K562 (cell line): ENCODE measurements at regions not wholly inside any gene's neighbourhood (a gene's known extent, or its start where the extent isn't known, plus 50 kb on each side); places are given as distances from the start of the nearest gene placed in this dataset.
A peak's percentile ranks its signal among the peaks of the same experiment; 100 is the strongest.

ENCODE experiments used
- ARHGAP35 ChIP-seq: fragments of 450-650 bp; IDR thresholded peaks from 2 replicates; pipeline ENCODE4 v1.6.1; 2018; ENCODE audit not compliant: partially characterized antibody
- BMI1 ChIP-seq: fragments of 150-350 bp; IDR thresholded peaks from 2 replicates; pipeline ENCODE4 v1.6.1; 2014; ENCODE audit warnings: low read length
- HDAC8 ChIP-seq: fragments of 450-650 bp; IDR thresholded peaks from 2 replicates; pipeline ENCODE4 v1.6.1; 2016; ENCODE audit warnings: mild to moderate bottlenecking, missing genetic modification characterization, moderate library complexity, missing compliant biosample characterization
- MCM3 ChIP-seq: fragments of 450-650 bp; IDR thresholded peaks from 2 replicates; pipeline ENCODE4 v1.6.1; 2016
- NR2F6 ChIP-seq: fragments of 450-650 bp; formaldehyde crosslinking; IDR thresholded peaks from 2 replicates; pipeline ENCODE4 v1.4.0; 2020; ENCODE audit warnings: mild to moderate bottlenecking
- RAD51 ChIP-seq: fragments of 450-650 bp; IDR thresholded peaks from 2 replicates; pipeline ENCODE4 v1.7.1; 2016; ENCODE audit warnings: low read depth, mild to moderate bottlenecking, borderline replicate concordance
- ZNF175 ChIP-seq: fragments of 200-800 bp; sonication (Bioruptor generic); IDR thresholded peaks from 2 replicates; pipeline ENCODE4 v1.6.1; 2016; ENCODE audit warnings: low read depth, mild to moderate bottlenecking, missing genetic modification characterization, missing compliant biosample characterization
- ZNF436 ChIP-seq: fragments of 250-450, 450-650 bp; sonication (Bioruptor Pico); formaldehyde crosslinking; IDR thresholded peaks from 2 replicates; pipeline ENCODE4 v1.7.0; 2020; ENCODE audit warnings: mild to moderate bottlenecking
- TF ChIP-seq, protein P1 (sequence below): fragments of 450-650 bp; IDR thresholded peaks from 2 replicates; pipeline ENCODE4 v1.6.1; 2018; ENCODE audit warnings: mild to moderate bottlenecking, low read depth; ENCODE audit not compliant: partially characterized antibody
- TF ChIP-seq, protein P2 (sequence below): fragments of 450-650 bp; IDR thresholded peaks from 2 replicates; pipeline ENCODE4 v1.6.1; 2016; ENCODE audit warnings: low read depth
- TF ChIP-seq, protein P3 (sequence below), 2 experiments: fragments of 450-650 bp; conservative IDR thresholded peaks; 2 replicates each; pipeline ENCODE4 v1.6.1; 2017; ENCODE audit warnings: mild to moderate bottlenecking in 2 of 2, moderate library complexity in 2 of 2
- TF ChIP-seq, protein P4 (sequence below): sonication (generic); formaldehyde crosslinking; IDR thresholded peaks from 2 replicates; pipeline ENCODE4 v1.8.0; 2022; ENCODE audit warnings: mild to moderate bottlenecking, missing genetic modification reagents
- TF ChIP-seq, protein P5 (sequence below): fragments of 450-650 bp; IDR thresholded peaks from 2 replicates; pipeline ENCODE4 v1.6.1; 2014; ENCODE audit warnings: low read depth, mild to moderate bottlenecking, moderate library complexity, borderline replicate concordance

DNA sequence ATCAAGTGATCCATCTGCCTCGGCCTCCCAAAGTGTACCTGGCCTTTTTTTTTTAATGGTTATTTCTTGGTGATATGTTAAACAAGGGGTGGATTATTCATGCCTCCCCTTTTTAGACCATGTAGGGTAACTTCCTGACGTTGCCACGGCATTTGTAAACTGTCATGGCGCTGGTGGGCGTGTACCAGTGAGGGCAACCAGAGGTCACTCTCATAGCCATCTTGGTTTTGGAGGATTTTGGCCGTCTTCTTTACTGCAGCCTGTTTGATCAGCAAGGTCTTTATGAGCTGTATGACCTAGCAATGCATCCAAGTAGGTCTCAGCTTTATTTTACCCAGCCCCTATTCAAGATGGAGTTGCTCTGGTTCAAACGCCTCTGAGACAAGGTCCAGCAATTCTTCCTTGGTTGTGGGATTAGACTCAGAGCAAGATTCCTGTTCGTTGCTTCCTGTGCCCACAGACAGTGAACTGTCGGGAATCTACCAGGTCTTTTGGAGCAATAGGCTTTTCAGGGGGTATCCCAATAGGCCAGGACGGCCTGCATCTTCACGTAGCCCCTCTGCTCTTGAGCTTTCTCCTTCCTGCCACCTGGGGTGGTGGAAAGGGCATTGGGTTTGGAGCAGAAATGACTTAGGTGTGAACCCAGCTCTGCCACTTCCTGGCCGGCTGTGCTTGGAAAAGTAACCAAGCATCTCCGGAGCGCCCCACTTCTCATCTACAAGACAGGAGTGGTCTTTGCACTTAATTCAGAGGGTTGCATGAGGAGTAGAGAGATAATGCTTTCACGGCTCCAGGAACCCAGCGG, 52.9 kb upstream of the SEC14L1 start (continued):
- TF ChIP-seq, protein P1, sequence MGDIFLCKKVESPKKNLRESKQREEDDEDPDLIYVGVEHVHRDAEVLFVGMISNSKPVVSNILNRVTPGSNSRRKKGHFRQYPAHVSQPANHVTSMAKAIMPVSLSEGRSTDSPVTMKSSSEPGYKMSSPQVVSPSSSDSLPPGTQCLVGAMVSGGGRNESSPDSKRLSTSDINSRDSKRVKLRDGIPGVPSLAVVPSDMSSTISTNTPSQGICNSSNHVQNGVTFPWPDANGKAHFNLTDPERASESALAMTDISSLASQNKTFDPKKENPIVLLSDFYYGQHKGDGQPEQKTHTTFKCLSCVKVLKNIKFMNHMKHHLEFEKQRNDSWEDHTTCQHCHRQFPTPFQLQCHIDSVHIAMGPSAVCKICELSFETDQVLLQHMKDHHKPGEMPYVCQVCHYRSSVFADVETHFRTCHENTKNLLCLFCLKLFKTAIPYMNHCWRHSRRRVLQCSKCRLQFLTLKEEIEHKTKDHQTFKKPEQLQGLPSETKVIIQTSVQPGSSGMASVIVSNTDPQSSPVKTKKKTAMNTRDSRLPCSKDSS = no peak
- TF ChIP-seq HDAC8 (peak; percentile 94), NR2F6 (no peak), ZNF436 (CRISPR knock-in tag) (no peak), RAD51 (no peak), BMI1 (no peak), ZNF175 (CRISPR knock-in tag) (peak; percentile 47; the same call in 1 of the 2 replicates), ARHGAP35 (no peak), MCM3 (no peak)
- TF ChIP-seq, protein P2, sequence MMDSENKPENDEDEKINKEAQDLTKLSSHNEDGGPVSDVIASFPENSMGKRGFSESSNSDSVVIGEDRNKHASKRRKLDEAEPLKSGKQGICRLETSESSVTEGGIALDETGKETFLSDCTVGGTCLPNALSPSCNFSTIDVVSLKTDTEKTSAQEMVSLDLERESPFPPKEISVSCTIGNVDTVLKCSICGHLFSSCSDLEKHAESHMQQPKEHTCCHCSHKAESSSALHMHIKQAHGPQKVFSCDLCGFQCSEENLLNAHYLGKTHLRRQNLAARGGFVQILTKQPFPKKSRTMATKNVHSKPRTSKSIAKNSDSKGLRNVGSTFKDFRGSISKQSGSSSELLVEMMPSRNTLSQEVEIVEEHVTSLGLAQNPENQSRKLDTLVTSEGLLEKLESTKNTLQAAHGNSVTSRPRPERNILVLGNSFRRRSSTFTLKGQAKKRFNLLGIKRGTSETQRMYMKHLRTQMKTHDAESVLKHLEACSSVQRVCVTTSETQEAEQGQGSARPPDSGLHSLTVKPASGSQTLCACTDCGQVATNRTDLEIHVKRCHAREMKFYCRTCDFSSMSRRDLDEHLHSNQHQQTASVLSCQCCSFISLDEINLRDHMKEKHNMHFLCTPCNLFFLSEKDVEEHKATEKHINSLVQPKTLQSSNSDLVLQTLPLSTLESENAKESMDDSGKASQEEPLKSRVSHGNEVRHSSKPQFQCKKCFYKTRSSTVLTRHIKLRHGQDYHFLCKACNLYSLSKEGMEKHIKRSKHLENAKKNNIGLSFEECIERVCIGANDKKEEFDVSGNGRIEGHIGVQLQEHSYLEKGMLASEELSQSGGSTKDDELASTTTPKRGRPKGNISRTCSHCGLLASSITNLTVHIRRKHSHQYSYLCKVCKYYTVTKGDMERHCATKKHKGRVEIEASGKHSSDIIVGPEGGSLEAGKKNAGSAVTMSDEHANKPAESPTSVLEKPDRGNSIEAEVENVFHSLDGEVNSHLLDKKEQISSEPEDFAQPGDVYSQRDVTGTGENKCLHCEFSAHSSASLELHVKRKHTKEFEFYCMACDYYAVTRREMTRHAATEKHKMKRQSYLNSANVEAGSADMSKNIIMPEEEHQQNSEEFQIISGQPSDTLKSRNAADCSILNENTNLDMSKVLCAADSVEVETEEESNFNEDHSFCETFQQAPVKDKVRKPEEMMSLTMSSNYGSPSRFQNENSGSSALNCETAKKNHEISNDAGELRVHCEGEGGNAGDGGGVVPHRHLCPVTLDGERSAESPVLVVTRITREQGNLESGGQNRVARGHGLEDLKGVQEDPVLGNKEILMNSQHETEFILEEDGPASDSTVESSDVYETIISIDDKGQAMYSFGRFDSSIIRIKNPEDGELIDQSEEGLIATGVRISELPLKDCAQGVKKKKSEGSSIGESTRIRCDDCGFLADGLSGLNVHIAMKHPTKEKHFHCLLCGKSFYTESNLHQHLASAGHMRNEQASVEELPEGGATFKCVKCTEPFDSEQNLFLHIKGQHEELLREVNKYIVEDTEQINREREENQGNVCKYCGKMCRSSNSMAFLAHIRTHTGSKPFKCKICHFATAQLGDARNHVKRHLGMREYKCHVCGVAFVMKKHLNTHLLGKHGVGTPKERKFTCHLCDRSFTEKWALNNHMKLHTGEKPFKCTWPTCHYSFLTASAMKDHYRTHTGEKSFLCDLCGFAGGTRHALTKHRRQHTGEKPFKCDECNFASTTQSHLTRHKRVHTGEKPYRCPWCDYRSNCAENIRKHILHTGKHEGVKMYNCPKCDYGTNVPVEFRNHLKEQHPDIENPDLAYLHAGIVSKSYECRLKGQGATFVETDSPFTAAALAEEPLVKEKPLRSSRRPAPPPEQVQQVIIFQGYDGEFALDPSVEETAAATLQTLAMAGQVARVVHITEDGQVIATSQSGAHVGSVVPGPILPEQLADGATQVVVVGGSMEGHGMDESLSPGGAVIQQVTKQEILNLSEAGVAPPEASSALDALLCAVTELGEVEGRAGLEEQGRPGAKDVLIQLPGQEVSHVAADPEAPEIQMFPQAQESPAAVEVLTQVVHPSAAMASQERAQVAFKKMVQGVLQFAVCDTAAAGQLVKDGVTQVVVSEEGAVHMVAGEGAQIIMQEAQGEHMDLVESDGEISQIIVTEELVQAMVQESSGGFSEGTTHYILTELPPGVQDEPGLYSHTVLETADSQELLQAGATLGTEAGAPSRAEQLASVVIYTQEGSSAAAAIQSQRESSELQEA = no peak
- TF ChIP-seq, protein P3, sequence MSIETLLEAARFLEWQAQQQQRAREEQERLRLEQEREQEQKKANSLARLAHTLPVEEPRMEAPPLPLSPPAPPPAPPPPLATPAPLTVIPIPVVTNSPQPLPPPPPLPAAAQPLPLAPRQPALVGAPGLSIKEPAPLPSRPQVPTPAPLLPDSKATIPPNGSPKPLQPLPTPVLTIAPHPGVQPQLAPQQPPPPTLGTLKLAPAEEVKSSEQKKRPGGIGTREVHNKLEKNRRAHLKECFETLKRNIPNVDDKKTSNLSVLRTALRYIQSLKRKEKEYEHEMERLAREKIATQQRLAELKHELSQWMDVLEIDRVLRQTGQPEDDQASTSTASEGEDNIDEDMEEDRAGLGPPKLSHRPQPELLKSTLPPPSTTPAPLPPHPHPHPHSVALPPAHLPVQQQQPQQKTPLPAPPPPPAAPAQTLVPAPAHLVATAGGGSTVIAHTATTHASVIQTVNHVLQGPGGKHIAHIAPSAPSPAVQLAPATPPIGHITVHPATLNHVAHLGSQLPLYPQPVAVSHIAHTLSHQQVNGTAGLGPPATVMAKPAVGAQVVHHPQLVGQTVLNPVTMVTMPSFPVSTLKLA (conservative IDR thresholded peaks at IDR 0.05) = no peak
- TF ChIP-seq, protein P4, sequence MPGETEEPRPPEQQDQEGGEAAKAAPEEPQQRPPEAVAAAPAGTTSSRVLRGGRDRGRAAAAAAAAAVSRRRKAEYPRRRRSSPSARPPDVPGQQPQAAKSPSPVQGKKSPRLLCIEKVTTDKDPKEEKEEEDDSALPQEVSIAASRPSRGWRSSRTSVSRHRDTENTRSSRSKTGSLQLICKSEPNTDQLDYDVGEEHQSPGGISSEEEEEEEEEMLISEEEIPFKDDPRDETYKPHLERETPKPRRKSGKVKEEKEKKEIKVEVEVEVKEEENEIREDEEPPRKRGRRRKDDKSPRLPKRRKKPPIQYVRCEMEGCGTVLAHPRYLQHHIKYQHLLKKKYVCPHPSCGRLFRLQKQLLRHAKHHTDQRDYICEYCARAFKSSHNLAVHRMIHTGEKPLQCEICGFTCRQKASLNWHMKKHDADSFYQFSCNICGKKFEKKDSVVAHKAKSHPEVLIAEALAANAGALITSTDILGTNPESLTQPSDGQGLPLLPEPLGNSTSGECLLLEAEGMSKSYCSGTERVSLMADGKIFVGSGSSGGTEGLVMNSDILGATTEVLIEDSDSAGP (CRISPR knock-in tag) = no peak
- TF ChIP-seq, protein P5, sequence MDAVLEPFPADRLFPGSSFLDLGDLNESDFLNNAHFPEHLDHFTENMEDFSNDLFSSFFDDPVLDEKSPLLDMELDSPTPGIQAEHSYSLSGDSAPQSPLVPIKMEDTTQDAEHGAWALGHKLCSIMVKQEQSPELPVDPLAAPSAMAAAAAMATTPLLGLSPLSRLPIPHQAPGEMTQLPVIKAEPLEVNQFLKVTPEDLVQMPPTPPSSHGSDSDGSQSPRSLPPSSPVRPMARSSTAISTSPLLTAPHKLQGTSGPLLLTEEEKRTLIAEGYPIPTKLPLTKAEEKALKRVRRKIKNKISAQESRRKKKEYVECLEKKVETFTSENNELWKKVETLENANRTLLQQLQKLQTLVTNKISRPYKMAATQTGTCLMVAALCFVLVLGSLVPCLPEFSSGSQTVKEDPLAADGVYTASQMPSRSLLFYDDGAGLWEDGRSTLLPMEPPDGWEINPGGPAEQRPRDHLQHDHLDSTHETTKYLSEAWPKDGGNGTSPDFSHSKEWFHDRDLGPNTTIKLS = no peak
